HepG2 (cell line): ENCODE measurements at regions not wholly inside any gene's neighbourhood (a gene's known extent, or its start where the extent isn't known, plus 50 kb on each side); places are given as distances from the start of the nearest gene placed in this dataset.

ENCODE experiments used
- CEBPB ChIP-seq: IDR thresholded peaks from 2 replicates; pipeline ENCODE4 v1.6.1; 2011; ENCODE audit warnings: low read depth, low read length, improper control_type of control experiment, borderline replicate concordance
- DMAP1 ChIP-seq: IDR thresholded peaks from 2 replicates; pipeline ENCODE4 v1.6.1; 2016
- FOXA3 ChIP-seq: IDR thresholded peaks from 2 replicates; pipeline ENCODE4 v1.6.1; 2016; ENCODE audit warnings: missing genetic modification reagents, missing compliant biosample characterization
- NAIF1 ChIP-seq: sonication (generic); formaldehyde crosslinking; IDR thresholded peaks from 2 replicates; pipeline ENCODE4 v1.5.0; 2020; ENCODE audit warnings: mild to moderate bottlenecking, missing genetic modification reagents, borderline replicate concordance
- NR2F6 ChIP-seq, 2 experiments: IDR thresholded peaks; 2 replicates each; pipeline ENCODE4 v1.6.1; 2016; ENCODE audit warnings: antibody characterized with exemption in 1 of 2, mild to moderate bottlenecking in 1 of 2
- PPARG ChIP-seq: conservative IDR thresholded peaks from 2 replicates; pipeline ENCODE4 v1.6.1; 2016; ENCODE audit warnings: missing biosample characterization, missing genetic modification reagents
- RAD21 ChIP-seq: fragments of 450-650 bp; formaldehyde crosslinking; IDR thresholded peaks from 2 replicates; pipeline ENCODE4 v1.5.0; 2020; ENCODE audit warnings: mild to moderate bottlenecking
- RBAK ChIP-seq: sonication (generic); formaldehyde crosslinking; IDR thresholded peaks from 2 replicates; pipeline ENCODE4 v1.5.1; 2020; ENCODE audit warnings: mild to moderate bottlenecking, missing genetic modification reagents
- SP1 ChIP-seq, 2 experiments: fragments of 450-650 bp in 1 of 2; sonication (generic) in 1 of 2; formaldehyde crosslinking in 1 of 2; IDR thresholded peaks; 2 replicates each; pipeline versions ENCODE4 v1.4.0 to v1.6.1; 2016 to 2020; ENCODE audit warnings: missing genetic modification reagents in 1 of 2
- THAP11 ChIP-seq: IDR thresholded peaks from 2 replicates; pipeline ENCODE4 v1.6.1; 2016; ENCODE audit warnings: missing biosample characterization, missing genetic modification reagents
- TOPORS ChIP-seq: sonication (generic); formaldehyde crosslinking; IDR thresholded peaks from 2 replicates; pipeline ENCODE4 v1.8.0; 2023; ENCODE audit warnings: mild to moderate bottlenecking, missing genetic modification reagents
- TP53 ChIP-seq: sonication (generic); formaldehyde crosslinking; conservative IDR thresholded peaks from 2 replicates; pipeline ENCODE4 v1.4.0; 2020; ENCODE audit warnings: missing genetic modification reagents
- ZBTB42 ChIP-seq: sonication (generic); formaldehyde crosslinking; IDR thresholded peaks from 2 replicates; pipeline ENCODE4 v1.5.0; 2020; ENCODE audit warnings: mild to moderate bottlenecking, missing genetic modification reagents
- ZNF121 ChIP-seq: sonication (generic); formaldehyde crosslinking; IDR thresholded peaks from 2 replicates; pipeline ENCODE4 v1.5.0; 2020; ENCODE audit warnings: mild to moderate bottlenecking, missing genetic modification reagents
- ZNF225 ChIP-seq: sonication (generic); formaldehyde crosslinking; IDR thresholded peaks from 2 replicates; pipeline ENCODE4 v1.4.0; 2020; ENCODE audit warnings: mild to moderate bottlenecking, missing genetic modification reagents
- ZNF337 ChIP-seq: sonication (generic); formaldehyde crosslinking; IDR thresholded peaks from 2 replicates; pipeline ENCODE4 v1.5.1; 2020; ENCODE audit warnings: missing genetic modification reagents, low read depth, mild to moderate bottlenecking, borderline replicate concordance
- ZNF670 ChIP-seq: sonication (generic); formaldehyde crosslinking; IDR thresholded peaks from 2 replicates; pipeline ENCODE4 v1.8.0; 2022; ENCODE audit warnings: mild to moderate bottlenecking, missing genetic modification reagents, borderline replicate concordance
- TF ChIP-seq, protein P1 (sequence below): sonication (generic); formaldehyde crosslinking; IDR thresholded peaks from 2 replicates; pipeline ENCODE4 v1.4.0; 2020; ENCODE audit warnings: missing genetic modification reagents
- TF ChIP-seq, protein P2 (sequence below): sonication (generic); formaldehyde crosslinking; IDR thresholded peaks from 2 replicates; pipeline ENCODE4 v1.8.0; 2022; ENCODE audit warnings: mild to moderate bottlenecking, missing genetic modification reagents, borderline replicate concordance
- TF ChIP-seq, protein P3 (sequence below): sonication (generic); formaldehyde crosslinking; IDR thresholded peaks from 2 replicates; pipeline ENCODE4 v1.5.0; 2020; ENCODE audit warnings: missing genetic modification reagents

DNA sequence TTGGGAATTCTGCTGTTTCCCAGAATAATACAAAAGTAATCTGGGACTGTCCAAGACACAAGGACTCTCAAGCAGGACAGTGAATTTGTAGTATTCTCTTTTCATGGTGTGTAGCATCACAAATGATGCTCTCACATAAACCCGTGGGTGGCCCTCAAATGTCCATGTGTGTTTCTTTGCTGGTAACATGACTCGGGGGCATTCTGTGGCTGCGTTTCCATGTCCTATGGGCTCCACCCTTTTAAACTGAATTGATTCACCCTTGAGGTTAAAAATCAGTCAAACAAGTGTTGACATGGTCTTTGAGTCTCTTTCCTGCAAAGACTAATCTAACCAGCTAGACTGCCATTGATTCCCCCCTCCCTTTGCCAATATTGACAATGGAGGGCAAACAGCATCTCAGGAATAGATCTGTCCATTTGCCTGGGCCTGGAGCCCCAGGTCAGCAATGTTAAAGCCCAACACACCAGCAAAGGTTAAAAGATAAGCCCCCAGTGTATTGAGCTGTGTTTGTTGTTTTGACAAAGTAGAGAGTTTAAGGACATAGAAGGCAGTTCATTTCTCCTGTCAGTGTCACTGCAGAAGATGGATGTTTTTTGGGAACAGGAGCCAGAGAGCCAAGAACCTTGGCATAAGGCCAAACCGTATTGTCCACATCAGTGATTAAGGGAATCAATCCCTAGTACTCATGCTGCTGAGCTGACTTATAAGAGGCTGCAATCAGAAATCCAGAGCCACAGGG lies 117.1 kb upstream of the COX10 start (continued):
- peak; percentile 70 for TF ChIP-seq PPARG
- no peak for TF ChIP-seq DMAP1
- TF ChIP-seq RAD21 (CRISPR knock-in tag) = 0 out of 2 replicates have a peak, but pooled peaks have one; percentile 16
- TF ChIP-seq ZNF670 = peak; percentile 92; the same call in 1 of the 2 replicates
- no peak for TF ChIP-seq TP53 (CRISPR knock-in tag)
- TF ChIP-seq ZNF121 (CRISPR knock-in tag) = no peak; the same call in 1 of the 2 replicates
- no peak for TF ChIP-seq RBAK
- TF ChIP-seq THAP11 = peak; percentile 56; the same call in 1 of the 2 replicates
- peak; percentile 95 for TF ChIP-seq FOXA3 (CRISPR knock-in tag)
- TF ChIP-seq, protein P1, sequence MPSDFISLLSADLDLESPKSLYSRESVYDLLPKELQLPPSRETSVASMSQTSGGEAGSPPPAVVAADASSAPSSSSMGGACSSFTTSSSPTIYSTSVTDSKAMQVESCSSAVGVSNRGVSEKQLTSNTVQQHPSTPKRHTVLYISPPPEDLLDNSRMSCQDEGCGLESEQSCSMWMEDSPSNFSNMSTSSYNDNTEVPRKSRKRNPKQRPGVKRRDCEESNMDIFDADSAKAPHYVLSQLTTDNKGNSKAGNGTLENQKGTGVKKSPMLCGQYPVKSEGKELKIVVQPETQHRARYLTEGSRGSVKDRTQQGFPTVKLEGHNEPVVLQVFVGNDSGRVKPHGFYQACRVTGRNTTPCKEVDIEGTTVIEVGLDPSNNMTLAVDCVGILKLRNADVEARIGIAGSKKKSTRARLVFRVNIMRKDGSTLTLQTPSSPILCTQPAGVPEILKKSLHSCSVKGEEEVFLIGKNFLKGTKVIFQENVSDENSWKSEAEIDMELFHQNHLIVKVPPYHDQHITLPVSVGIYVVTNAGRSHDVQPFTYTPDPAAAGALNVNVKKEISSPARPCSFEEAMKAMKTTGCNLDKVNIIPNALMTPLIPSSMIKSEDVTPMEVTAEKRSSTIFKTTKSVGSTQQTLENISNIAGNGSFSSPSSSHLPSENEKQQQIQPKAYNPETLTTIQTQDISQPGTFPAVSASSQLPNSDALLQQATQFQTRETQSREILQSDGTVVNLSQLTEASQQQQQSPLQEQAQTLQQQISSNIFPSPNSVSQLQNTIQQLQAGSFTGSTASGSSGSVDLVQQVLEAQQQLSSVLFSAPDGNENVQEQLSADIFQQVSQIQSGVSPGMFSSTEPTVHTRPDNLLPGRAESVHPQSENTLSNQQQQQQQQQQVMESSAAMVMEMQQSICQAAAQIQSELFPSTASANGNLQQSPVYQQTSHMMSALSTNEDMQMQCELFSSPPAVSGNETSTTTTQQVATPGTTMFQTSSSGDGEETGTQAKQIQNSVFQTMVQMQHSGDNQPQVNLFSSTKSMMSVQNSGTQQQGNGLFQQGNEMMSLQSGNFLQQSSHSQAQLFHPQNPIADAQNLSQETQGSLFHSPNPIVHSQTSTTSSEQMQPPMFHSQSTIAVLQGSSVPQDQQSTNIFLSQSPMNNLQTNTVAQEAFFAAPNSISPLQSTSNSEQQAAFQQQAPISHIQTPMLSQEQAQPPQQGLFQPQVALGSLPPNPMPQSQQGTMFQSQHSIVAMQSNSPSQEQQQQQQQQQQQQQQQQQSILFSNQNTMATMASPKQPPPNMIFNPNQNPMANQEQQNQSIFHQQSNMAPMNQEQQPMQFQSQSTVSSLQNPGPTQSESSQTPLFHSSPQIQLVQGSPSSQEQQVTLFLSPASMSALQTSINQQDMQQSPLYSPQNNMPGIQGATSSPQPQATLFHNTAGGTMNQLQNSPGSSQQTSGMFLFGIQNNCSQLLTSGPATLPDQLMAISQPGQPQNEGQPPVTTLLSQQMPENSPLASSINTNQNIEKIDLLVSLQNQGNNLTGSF = no peak
- TF ChIP-seq NR2F6 (IDR thresholded peaks at IDR 0.05) = peak; percentile 98
- peak; percentile 91 for TF ChIP-seq NR2F6 (CRISPR knock-in tag; IDR thresholded peaks at IDR 0.05)
- TF ChIP-seq, protein P2, sequence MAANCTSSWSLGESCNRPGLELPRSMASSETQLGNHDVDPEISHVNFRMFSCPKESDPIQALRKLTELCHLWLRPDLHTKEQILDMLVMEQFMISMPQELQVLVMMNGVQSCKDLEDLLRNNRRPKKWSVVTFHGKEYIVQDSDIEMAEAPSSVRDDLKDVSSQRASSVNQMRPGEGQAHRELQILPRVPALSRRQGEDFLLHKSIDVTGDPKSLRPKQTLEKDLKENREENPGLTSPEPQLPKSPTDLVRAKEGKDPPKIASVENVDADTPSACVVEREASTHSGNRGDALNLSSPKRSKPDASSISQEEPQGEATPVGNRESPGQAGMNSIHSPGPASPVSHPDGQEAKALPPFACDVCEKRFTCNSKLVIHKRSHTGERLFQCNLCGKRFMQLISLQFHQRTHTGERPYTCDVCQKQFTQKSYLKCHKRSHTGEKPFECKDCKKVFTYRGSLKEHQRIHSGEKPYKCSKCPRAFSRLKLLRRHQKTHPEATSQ (CRISPR knock-in tag) = no peak
- TF ChIP-seq, protein P3, sequence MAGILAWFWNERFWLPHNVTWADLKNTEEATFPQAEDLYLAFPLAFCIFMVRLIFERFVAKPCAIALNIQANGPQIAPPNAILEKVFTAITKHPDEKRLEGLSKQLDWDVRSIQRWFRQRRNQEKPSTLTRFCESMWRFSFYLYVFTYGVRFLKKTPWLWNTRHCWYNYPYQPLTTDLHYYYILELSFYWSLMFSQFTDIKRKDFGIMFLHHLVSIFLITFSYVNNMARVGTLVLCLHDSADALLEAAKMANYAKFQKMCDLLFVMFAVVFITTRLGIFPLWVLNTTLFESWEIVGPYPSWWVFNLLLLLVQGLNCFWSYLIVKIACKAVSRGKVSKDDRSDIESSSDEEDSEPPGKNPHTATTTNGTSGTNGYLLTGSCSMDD (CRISPR knock-in tag) = no peak
- TF ChIP-seq ZBTB42 (CRISPR knock-in tag) = no peak
- no peak for TF ChIP-seq ZNF337 (CRISPR knock-in tag)
- TF ChIP-seq ZNF225 (CRISPR knock-in tag) = no peak
- TF ChIP-seq CEBPB = no peak
- TF ChIP-seq NAIF1 (CRISPR knock-in tag) = no peak
- TF ChIP-seq SP1 (IDR thresholded peaks at IDR 0.05) = no peak
- no peak for TF ChIP-seq SP1 (CRISPR knock-in tag; IDR thresholded peaks at IDR 0.05)
- TF ChIP-seq TOPORS (CRISPR knock-in tag) = no peak
